Stimulated activated memory B cell treated with anti-CD40 and anti-IgM and Interleukin-4, amounts not matched to agents 10 μg/mL and 1 μg/mL and 100 μg/mL, for 72 hours (primary cell): ENCODE measurements at regions not wholly inside any gene's neighbourhood (a gene's known extent, or its start where the extent isn't known, plus 50 kb on each side); places are given as distances from the start of the nearest gene placed in this dataset.
A peak's percentile ranks its signal among the peaks of the same experiment; 100 is the strongest.

Source experiments
- ATAC-seq: fragments of 150-1000 bp; cut with Tn5 transposase; 2 replicates; pipeline ENCODE4 v1.10.0; 2021
- H3K27ac Mint-ChIP-seq: one replicate; pipeline ENCODE4 v1.8.0; 2022; ENCODE audit warnings: mild to moderate bottlenecking, mixed read lengths
- H3K27me3 Mint-ChIP-seq: one replicate; pipeline ENCODE4 v1.8.0; 2022; ENCODE audit warnings: mixed read lengths
- H3K36me3 Mint-ChIP-seq: one replicate; pipeline ENCODE4 v1.8.0; 2022; ENCODE audit warnings: mixed read lengths
- H3K4me1 Mint-ChIP-seq: one replicate; pipeline ENCODE4 v1.8.0; 2022; ENCODE audit warnings: mixed read lengths
- H3K4me3 Mint-ChIP-seq: one replicate; pipeline ENCODE4 v1.8.0; 2022; ENCODE audit warnings: mild to moderate bottlenecking, moderate library complexity, mixed read lengths
- H3K9me3 Mint-ChIP-seq: one replicate; pipeline ENCODE4 v1.8.0; 2022; ENCODE audit warnings: mixed read lengths

- H3K4me3 Mint-ChIP-seq = no peak overlapping the region
- H3K9me3 Mint-ChIP-seq = no peaks in the 10 kb centered on the region
- H3K36me3 Mint-ChIP-seq = peaks cover 16% of the 10 kb centered on the region
- H3K27ac Mint-ChIP-seq = peak overlapping the region; percentile 32
- H3K4me1 Mint-ChIP-seq = peaks cover 43% of the 10 kb centered on the region
- no peaks in the 10 kb centered on the region for H3K27me3 Mint-ChIP-seq
- ATAC-seq = no peak
Observed at GRCh38 chr22:46066691-46067090, 83.6 kb upstream of the PPARA start.

GRCh38 chr22:46067159-46068111 lies 82.9 kb upstream of the PPARA start:
- peaks cover 41% of the 10 kb centered on the region for H3K4me1 Mint-ChIP-seq
- no peak for ATAC-seq
- H3K27me3 Mint-ChIP-seq = no peaks in the 10 kb centered on the region
- no peak overlapping the region for H3K4me3 Mint-ChIP-seq
- peaks cover 10% of the 10 kb centered on the region for H3K36me3 Mint-ChIP-seq
- H3K27ac Mint-ChIP-seq = peak overlapping the region; percentile 32
- H3K9me3 Mint-ChIP-seq = no peaks in the 10 kb centered on the region

GRCh38 chr22:46068181-46068592 lies 82.1 kb upstream of the PPARA start:
- peaks cover 6% of the 10 kb centered on the region for H3K36me3 Mint-ChIP-seq
- H3K4me3 Mint-ChIP-seq = no peak overlapping the region
- no peak for ATAC-seq

GRCh38 chr22:46068593-46069491 lies 81.5 kb upstream of the PPARA start:
- Mint-ChIP-seq H3K36me3 (peaks cover 1% of the 10 kb centered on the region), H3K27ac (peak overlapping the region; percentile 89), H3K4me3 (peak overlapping the region; percentile 81), H3K9me3 (no peaks in the 10 kb centered on the region), H3K27me3 (no peaks in the 10 kb centered on the region), H3K4me1 (peaks cover 32% of the 10 kb centered on the region)
- ATAC-seq = no peak

More at GRCh38 chr22:46068181-46068592, 82.1 kb upstream of the PPARA start:
- H3K4me1 Mint-ChIP-seq = peaks cover 39% of the 10 kb centered on the region
- no peaks in the 10 kb centered on the region for H3K27me3 Mint-ChIP-seq
- H3K27ac Mint-ChIP-seq = no peak overlapping the region
- no peaks in the 10 kb centered on the region for H3K9me3 Mint-ChIP-seq

GRCh38 chr22:46069521-46070214 lies 80.7 kb upstream of the PPARA start:
- Mint-ChIP-seq H3K27ac (peak overlapping the region; percentile 89), H3K4me1 (peaks cover 25% of the 10 kb centered on the region), H3K27me3 (no peaks in the 10 kb centered on the region), H3K4me3 (peak overlapping the region; percentile 81), H3K36me3 (no peaks in the 10 kb centered on the region), H3K9me3 (no peaks in the 10 kb centered on the region)
- ATAC-seq = peak; percentile 35

- ATAC-seq = peak; percentile 67
- H3K9me3 Mint-ChIP-seq = no peaks in the 10 kb centered on the region
- H3K36me3 Mint-ChIP-seq = no peaks in the 10 kb centered on the region
- H3K27ac Mint-ChIP-seq = peak overlapping the region; percentile 89
- no peaks in the 10 kb centered on the region for H3K27me3 Mint-ChIP-seq
- peaks cover 24% of the 10 kb centered on the region for H3K4me1 Mint-ChIP-seq
- peak overlapping the region; percentile 81 for H3K4me3 Mint-ChIP-seq
Observed at GRCh38 chr22:46070215-46070802, 80.0 kb upstream of the PPARA start.

GRCh38 chr22:46070803-46071450 lies 79.4 kb upstream of the PPARA start:
- Mint-ChIP-seq H3K4me1 (peaks cover 30% of the 10 kb centered on the region), H3K9me3 (no peaks in the 10 kb centered on the region), H3K4me3 (peak overlapping the region; percentile 81), H3K27me3 (no peaks in the 10 kb centered on the region), H3K27ac (peak overlapping the region; percentile 89), H3K36me3 (no peaks in the 10 kb centered on the region)
- peak; percentile 67 for ATAC-seq

- ATAC-seq = peak; percentile 53
- Mint-ChIP-seq H3K9me3 (no peaks in the 10 kb centered on the region), H3K27ac (peak overlapping the region; percentile 68), H3K36me3 (no peaks in the 10 kb centered on the region), H3K27me3 (no peaks in the 10 kb centered on the region), H3K4me3 (peak overlapping the region; percentile 79), H3K4me1 (peaks cover 36% of the 10 kb centered on the region)
Observed at GRCh38 chr22:46071451-46072109, 78.7 kb upstream of the PPARA start.

- peak; percentile 25 for ATAC-seq
- no peaks in the 10 kb centered on the region for H3K27me3 Mint-ChIP-seq
- H3K9me3 Mint-ChIP-seq = no peaks in the 10 kb centered on the region
- H3K36me3 Mint-ChIP-seq = no peaks in the 10 kb centered on the region
- H3K4me3 Mint-ChIP-seq = peak overlapping the region; percentile 80
- peaks cover 43% of the 10 kb centered on the region for H3K4me1 Mint-ChIP-seq
- H3K27ac Mint-ChIP-seq = peak overlapping the region; percentile 68
Observed at GRCh38 chr22:46072110-46072881, 78.0 kb upstream of the PPARA start.

- Mint-ChIP-seq H3K27ac (no peak overlapping the region), H3K4me1 (peaks cover 45% of the 10 kb centered on the region), H3K9me3 (no peaks in the 10 kb centered on the region)
Observed at GRCh38 chr22:46072981-46073682, 77.2 kb upstream of the PPARA start.

GRCh38 chr22:46073683-46074504 lies 76.4 kb upstream of the PPARA start:
- ATAC-seq = no peak
- H3K36me3 Mint-ChIP-seq = no peaks in the 10 kb centered on the region
- H3K27me3 Mint-ChIP-seq = no peaks in the 10 kb centered on the region
- H3K4me1 Mint-ChIP-seq = peaks cover 42% of the 10 kb centered on the region
- H3K27ac Mint-ChIP-seq = no peak overlapping the region
- no peaks in the 10 kb centered on the region for H3K9me3 Mint-ChIP-seq
- no peak overlapping the region for H3K4me3 Mint-ChIP-seq

More at GRCh38 chr22:46072981-46073682, 77.2 kb upstream of the PPARA start:
- Mint-ChIP-seq H3K4me3 (peak overlapping the region; percentile 80), H3K27me3 (no peaks in the 10 kb centered on the region), H3K36me3 (no peaks in the 10 kb centered on the region)
- ATAC-seq = no peak
